ENCODE measurements at regions not wholly inside any gene's neighbourhood (a gene's known extent, or its start where the extent isn't known, plus 50 kb on each side); places are given as distances from the start of the nearest gene placed in this dataset.

DNA sequence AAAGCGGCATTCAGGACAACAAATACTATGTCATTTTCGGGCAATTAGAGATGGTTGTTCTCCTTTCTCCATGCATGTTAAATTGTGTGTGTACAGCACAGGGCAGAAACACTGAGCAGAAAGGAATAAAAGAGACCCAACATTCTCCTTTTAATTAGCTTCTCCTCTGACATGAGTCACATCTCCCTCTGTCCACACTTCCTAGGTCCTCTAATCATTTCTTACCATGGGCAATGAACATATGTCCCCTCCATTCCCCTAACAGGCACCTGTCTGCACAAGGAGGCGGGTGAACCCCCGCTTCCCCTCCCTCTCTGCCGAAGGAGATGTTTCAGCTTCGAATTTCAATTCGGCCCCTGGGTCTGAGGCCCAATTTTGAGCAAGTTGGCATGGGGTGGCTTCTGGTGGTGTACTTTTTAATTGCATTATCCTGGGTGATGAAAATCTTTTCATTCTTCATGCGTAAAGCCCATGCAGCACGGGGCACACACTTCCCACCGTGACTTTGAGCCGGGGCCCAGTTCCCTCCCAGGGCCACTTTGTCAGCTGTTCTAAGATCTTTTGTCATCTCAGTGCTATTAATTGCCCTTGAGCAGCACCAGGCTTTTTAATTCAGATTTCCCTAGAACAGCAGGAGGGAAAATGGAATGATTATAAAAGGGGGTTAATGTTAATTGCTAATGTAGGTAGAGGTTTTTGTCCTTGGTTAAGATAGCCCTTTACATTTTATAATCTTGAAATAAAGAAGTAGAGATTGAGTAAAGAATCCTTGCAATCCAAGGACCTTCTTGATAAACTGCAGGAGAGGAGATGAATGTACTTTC, 219.5 kb upstream of the NRP1 start:
- TF ChIP-seq, protein P1, sequence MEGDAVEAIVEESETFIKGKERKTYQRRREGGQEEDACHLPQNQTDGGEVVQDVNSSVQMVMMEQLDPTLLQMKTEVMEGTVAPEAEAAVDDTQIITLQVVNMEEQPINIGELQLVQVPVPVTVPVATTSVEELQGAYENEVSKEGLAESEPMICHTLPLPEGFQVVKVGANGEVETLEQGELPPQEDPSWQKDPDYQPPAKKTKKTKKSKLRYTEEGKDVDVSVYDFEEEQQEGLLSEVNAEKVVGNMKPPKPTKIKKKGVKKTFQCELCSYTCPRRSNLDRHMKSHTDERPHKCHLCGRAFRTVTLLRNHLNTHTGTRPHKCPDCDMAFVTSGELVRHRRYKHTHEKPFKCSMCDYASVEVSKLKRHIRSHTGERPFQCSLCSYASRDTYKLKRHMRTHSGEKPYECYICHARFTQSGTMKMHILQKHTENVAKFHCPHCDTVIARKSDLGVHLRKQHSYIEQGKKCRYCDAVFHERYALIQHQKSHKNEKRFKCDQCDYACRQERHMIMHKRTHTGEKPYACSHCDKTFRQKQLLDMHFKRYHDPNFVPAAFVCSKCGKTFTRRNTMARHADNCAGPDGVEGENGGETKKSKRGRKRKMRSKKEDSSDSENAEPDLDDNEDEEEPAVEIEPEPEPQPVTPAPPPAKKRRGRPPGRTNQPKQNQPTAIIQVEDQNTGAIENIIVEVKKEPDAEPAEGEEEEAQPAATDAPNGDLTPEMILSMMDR (IDR thresholded peaks at IDR 0.05; ENCODE audit: low read depth, low read length, missing control alignments), result no peak
- in situ Hi-C loops (cut with HindIII; ENCODE audit: low sequenced_read_pairs), result no loop called here

DNA sequence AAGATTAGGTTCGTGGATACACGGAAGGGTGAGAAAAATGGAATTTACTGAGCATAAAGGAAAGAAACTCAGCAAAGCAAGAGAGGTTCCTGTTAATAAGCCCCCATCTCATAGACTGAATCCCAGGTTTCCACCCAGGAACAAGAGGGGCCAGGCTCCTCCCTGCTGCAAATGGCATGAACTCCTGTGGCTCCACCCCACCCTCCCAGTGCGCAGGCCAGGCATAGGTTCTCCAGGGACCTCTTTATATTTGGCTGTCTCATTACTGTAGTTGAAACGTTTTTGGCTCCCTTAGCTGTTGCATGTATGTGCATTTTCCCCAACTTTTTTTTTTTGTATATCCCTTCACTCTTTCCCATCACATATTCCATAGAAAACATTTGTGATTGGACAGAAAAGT, 217.8 kb upstream of the NRP1 start:
- TF ChIP-seq, protein P1 (IDR thresholded peaks at IDR 0.05; ENCODE audit: low read depth, low read length, missing control alignments), result no peak
- DNase-seq (ENCODE audit: low read depth), result no peak
- no peak overlapping the region for H3K4me3 ChIP-seq (ENCODE audit: low read depth, low read length)
- in situ Hi-C loops (cut with HindIII; ENCODE audit: low sequenced_read_pairs), result no loop called here

More for the DNA sequence above, 219.5 kb upstream of the NRP1 start:
- H3K4me3 ChIP-seq (ENCODE audit: low read depth, low read length), result no peak overlapping the region
- no peak for DNase-seq (ENCODE audit: low read depth)

DNA sequence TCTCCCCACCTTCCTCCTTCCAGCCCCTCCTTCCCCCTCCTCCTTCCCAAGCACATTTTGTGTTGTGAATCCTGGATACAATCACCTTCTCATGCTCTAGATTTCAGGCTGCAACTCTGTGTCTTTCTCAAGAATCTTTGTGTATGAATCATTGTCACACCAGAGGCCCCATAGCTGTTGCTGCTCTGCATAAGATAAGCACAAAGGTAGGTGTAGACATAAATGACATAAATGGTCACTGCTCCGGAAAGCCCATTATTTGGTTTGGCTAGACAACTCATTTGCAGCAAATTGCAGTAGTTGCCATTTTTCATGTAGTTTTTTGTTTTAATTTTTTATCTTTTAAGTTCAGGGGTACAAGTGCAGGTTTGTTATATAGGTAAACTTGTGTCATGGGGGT, 216.3 kb upstream of the NRP1 start:
- TF ChIP-seq, protein P1 (IDR thresholded peaks at IDR 0.05; ENCODE audit: low read depth, low read length, missing control alignments), result no peak
- no peak overlapping the region for H3K4me3 ChIP-seq (ENCODE audit: low read depth, low read length)
- no peak for DNase-seq (ENCODE audit: low read depth)
- in situ Hi-C loops (cut with HindIII; ENCODE audit: low sequenced_read_pairs), result no loop called here

DNA sequence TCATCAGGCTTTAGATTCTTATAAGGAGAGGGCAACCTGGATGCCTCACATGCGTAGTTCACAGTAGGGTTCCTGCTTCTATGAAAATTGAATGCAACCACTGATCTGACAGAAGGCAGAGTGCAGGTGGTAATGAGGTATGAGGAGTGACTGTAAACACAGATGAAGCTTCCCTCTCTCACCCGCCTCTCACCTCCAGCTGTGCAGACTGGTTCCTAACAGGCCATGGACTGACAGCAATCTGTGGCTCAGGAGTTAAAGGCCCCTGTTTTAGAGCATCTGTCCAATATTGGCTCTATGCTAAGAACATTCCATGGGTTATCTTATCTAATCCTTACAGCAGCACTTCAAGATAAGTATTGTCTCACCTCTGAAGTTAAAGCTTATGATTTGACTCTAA, 213.5 kb upstream of the NRP1 start:
- in situ Hi-C loops (cut with HindIII; ENCODE audit: low sequenced_read_pairs), result no loop called here
- TF ChIP-seq, protein P1 (IDR thresholded peaks at IDR 0.05; ENCODE audit: low read depth, low read length, missing control alignments), result no peak
- no peak overlapping the region for H3K4me3 ChIP-seq (ENCODE audit: low read depth, low read length)
- no peak for DNase-seq (ENCODE audit: low read depth)

DNA sequence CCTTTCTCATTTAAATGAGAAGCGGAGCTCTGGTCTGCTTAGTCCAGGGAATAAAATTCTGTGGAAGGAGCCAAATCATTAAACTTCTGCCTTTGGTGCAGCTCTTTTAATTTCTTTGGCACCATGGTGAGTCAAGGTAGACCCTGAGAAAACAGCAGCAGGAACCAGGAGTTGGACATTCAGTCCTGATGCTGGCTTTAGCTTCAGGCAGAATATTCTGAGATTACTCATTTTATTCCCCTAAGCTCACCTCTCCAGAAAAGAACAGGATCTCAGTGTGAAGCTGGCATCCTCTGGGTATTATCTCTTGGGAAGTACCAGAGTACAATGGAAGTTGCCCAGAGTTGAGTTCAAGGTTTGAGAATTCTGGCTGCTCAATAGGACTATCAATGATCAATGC, 211.6 kb upstream of the NRP1 start:
- DNase-seq (ENCODE audit: low read depth), result no peak
- TF ChIP-seq, protein P1 (IDR thresholded peaks at IDR 0.05; ENCODE audit: low read depth, low read length, missing control alignments), result no peak
- in situ Hi-C loops (cut with HindIII; ENCODE audit: low sequenced_read_pairs), result no loop called here
- H3K4me3 ChIP-seq (ENCODE audit: low read depth, low read length), result no peak overlapping the region

DNA sequence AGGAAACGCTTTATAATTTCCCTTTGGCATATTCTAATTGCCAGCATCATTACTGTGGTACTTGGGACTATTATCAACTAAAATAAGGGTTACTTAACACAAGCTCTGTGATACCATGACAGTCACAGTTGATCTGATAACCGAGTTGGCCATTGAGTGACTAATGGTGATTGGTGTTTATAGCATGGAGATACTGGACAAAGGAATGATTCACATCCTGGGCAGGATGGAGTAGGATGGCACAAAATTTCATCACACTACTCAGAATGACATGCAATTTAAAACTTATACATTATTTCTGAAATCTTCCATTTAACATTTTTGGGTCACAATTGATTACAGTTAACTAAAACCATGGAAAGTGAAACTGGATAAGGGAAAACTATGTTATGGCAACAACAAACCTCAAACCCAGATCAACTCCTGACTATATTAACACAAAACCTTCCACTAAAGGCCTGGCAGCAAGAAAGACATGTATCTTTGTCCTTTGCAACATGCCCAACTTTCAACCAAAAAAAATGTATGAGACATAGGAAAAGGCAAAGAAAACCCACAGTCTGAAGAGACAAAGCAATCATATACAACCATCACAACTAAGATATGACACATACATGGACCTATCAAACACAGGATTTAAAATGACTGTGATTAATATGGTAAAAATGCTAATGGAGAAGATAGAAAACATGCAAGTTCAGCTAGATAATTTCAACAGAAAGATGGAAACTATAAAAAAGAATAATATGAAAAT, 208.5 kb upstream of the NRP1 start:
- H3K4me3 ChIP-seq (ENCODE audit: low read depth, low read length), result no peak overlapping the region
- TF ChIP-seq, protein P1 (IDR thresholded peaks at IDR 0.05; ENCODE audit: low read depth, low read length, missing control alignments), result no peak
- in situ Hi-C loops (cut with HindIII; ENCODE audit: low sequenced_read_pairs), result no loop called here
- no peak for DNase-seq (ENCODE audit: low read depth)

Data from astrocyte of the cerebellum (primary cell).